Ishikawa (cell line): ENCODE measurements at regions not wholly inside any gene's neighbourhood (a gene's known extent, or its start where the extent isn't known, plus 50 kb on each side); places are given as distances from the start of the nearest gene placed in this dataset.

Experiments used
- CEBPB ChIP-seq: IDR thresholded peaks from 2 replicates; pipeline ENCODE4 v1.6.1; 2012
- CREB1 ChIP-seq: IDR thresholded peaks from 2 replicates; pipeline ENCODE4 v1.6.1; 2012; ENCODE audit warnings: low read depth
- EGR1 ChIP-seq: IDR thresholded peaks from 2 replicates; pipeline ENCODE4 v1.6.1; 2012
- EP300 ChIP-seq: IDR thresholded peaks from 2 replicates; pipeline ENCODE4 v1.6.1; 2012; ENCODE audit warnings: borderline replicate concordance
- FOXM1 ChIP-seq: IDR thresholded peaks from 2 replicates; pipeline ENCODE4 v1.6.1; 2012; ENCODE audit warnings: low read depth, borderline replicate concordance
- NFIC ChIP-seq: IDR thresholded peaks from 2 replicates; pipeline ENCODE4 v1.6.1; 2012
- RAD21 ChIP-seq: IDR thresholded peaks from 2 replicates; pipeline ENCODE4 v1.6.1; 2012; ENCODE audit warnings: low read depth
- TAF1 ChIP-seq: IDR thresholded peaks from 2 replicates; pipeline ENCODE4 v1.6.1; 2012; ENCODE audit warnings: low read depth, mild to moderate bottlenecking
- TCF12 ChIP-seq: IDR thresholded peaks from 2 replicates; pipeline ENCODE4 v1.6.1; 2012; ENCODE audit warnings: low read depth
- TEAD4 ChIP-seq: IDR thresholded peaks from 2 replicates; pipeline ENCODE4 v1.6.1; 2012
- USF1 ChIP-seq: IDR thresholded peaks from 2 replicates; pipeline ENCODE4 v1.6.1; 2012
- YY1 ChIP-seq: IDR thresholded peaks from 2 replicates; pipeline ENCODE4 v1.6.1; 2012; ENCODE audit warnings: low read depth
- ZBTB7A ChIP-seq: IDR thresholded peaks from 2 replicates; pipeline ENCODE4 v1.6.1; 2012; ENCODE audit warnings: low read depth
- TF ChIP-seq, protein P1 (sequence below): IDR thresholded peaks from 2 replicates; pipeline ENCODE4 v1.6.1; 2012; ENCODE audit warnings: low read depth, mild to moderate bottlenecking
- TF ChIP-seq, protein P2 (sequence below): IDR thresholded peaks from 2 replicates; pipeline ENCODE4 v1.6.1; 2012

GRCh38 chr20:57973886-57974285, 254.6 kb downstream of the ANKRD60 start:
- TF ChIP-seq ZBTB7A = no peak
- no peak for TF ChIP-seq TCF12
- TF ChIP-seq NFIC = no peak

DNA sequence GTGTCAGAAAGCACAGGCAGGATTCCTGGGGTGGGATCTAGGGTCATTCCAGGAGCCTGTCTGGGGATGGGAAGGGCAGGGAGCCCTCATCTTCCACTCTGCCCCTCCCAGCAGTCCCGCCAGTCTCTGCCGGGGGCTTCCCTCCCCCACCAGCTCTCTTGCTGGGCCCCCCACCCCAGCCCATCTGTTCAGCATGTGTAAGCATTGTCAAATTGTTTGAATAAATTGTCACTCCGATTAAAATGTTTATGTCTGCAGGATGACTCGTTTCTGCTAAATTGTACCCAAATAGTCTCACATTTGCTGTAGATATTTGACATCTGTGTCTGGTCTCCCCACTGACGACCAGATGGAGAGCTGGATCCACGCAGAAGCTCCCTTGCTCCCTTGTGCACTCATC, 257.6 kb downstream of the ANKRD60 start:
- TF ChIP-seq EP300 = no peak
- no peak for TF ChIP-seq YY1

- TF ChIP-seq, protein P1, sequence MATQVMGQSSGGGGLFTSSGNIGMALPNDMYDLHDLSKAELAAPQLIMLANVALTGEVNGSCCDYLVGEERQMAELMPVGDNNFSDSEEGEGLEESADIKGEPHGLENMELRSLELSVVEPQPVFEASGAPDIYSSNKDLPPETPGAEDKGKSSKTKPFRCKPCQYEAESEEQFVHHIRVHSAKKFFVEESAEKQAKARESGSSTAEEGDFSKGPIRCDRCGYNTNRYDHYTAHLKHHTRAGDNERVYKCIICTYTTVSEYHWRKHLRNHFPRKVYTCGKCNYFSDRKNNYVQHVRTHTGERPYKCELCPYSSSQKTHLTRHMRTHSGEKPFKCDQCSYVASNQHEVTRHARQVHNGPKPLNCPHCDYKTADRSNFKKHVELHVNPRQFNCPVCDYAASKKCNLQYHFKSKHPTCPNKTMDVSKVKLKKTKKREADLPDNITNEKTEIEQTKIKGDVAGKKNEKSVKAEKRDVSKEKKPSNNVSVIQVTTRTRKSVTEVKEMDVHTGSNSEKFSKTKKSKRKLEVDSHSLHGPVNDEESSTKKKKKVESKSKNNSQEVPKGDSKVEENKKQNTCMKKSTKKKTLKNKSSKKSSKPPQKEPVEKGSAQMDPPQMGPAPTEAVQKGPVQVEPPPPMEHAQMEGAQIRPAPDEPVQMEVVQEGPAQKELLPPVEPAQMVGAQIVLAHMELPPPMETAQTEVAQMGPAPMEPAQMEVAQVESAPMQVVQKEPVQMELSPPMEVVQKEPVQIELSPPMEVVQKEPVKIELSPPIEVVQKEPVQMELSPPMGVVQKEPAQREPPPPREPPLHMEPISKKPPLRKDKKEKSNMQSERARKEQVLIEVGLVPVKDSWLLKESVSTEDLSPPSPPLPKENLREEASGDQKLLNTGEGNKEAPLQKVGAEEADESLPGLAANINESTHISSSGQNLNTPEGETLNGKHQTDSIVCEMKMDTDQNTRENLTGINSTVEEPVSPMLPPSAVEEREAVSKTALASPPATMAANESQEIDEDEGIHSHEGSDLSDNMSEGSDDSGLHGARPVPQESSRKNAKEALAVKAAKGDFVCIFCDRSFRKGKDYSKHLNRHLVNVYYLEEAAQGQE = no peak
- TF ChIP-seq NFIC = no peak
- TF ChIP-seq EGR1 = no peak
- no peak for TF ChIP-seq EP300
- no peak for TF ChIP-seq USF1
- TF ChIP-seq CEBPB = no peak
- TF ChIP-seq, protein P2, sequence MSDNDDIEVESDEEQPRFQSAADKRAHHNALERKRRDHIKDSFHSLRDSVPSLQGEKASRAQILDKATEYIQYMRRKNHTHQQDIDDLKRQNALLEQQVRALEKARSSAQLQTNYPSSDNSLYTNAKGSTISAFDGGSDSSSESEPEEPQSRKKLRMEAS = no peak
- no peak for TF ChIP-seq TCF12
- no peak for TF ChIP-seq CREB1
- TF ChIP-seq TAF1 = no peak
- no peak for TF ChIP-seq FOXM1
- TF ChIP-seq ZBTB7A = no peak
- TF ChIP-seq YY1 = no peak
- TF ChIP-seq RAD21 = no peak
Measured at GRCh38 chr20:57970116-57970515, 258.3 kb downstream of the ANKRD60 start.

DNA sequence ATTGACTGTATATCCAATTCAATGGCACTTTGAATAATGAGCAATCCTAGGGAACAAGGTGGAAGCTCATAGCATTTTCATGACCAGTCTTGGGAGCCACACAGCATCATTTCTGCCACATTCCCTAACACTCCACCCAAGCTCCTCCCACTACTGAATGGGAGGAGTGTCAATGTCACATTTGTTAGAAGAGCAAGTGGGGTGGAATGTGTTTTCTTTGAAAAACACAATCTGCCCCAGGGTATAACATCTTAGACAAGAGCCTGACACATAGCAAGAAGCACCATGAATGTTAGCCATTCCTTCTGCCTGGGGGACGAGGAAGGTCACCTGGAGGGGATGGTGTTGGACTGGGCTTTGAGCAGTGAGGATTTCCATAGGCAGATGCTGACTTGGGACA, 258.3 kb upstream of the PMEPA1 start:
- TF ChIP-seq FOXM1 (no peak), TCF12 (no peak), CEBPB (no peak), TEAD4 (no peak), USF1 (no peak)
- TF ChIP-seq, protein P1 = no peak

- TF ChIP-seq EP300 = no peak
- TF ChIP-seq, protein P2 = no peak
- TF ChIP-seq TAF1 = no peak
- TF ChIP-seq TEAD4 = no peak
- no peak for TF ChIP-seq EGR1
- no peak for TF ChIP-seq USF1
- TF ChIP-seq NFIC = no peak
- TF ChIP-seq TCF12 = no peak
- no peak for TF ChIP-seq CREB1
- no peak for TF ChIP-seq CEBPB
- TF ChIP-seq RAD21 = no peak
- TF ChIP-seq, protein P1 = no peak
- TF ChIP-seq FOXM1 = no peak
- no peak for TF ChIP-seq YY1
- no peak for TF ChIP-seq ZBTB7A
Measured at GRCh38 chr20:57967364-57967763, 257.5 kb upstream of the PMEPA1 start.
